Neural progenitor cell (in vitro differentiated cells): ENCODE measurements at regions not wholly inside any gene's neighbourhood (a gene's known extent, or its start where the extent isn't known, plus 50 kb on each side); places are given as distances from the start of the nearest gene placed in this dataset.

Source experiments
- DNase-seq: peaks from one replicate; pipeline ENCODE4 v3.0.0-alpha.2; 2016; ENCODE audit warnings: low spot score
- H2AFZ ChIP-seq: fragments of 200-600 bp; sonication (generic); replicated peaks from 2 replicates; pipeline ENCODE4 v1.6.1; 2016; ENCODE audit warnings: antibody characterized with exemption
- H3F3A ChIP-seq: fragments of 200-600 bp; sonication (generic); 2 replicates; pipeline ENCODE4 v1.6.1; 2016; ENCODE audit warnings: antibody characterized with exemption, low read depth
- H3K27ac ChIP-seq: fragments of 200-600 bp; sonication (generic); 2 replicates; pipeline ENCODE4 v1.5.1; 2016; ENCODE audit warnings: mild to moderate bottlenecking
- H3K27me3 ChIP-seq: fragments of 200-600 bp; sonication (generic); 2 replicates; pipeline ENCODE4 v1.6.1; 2016; ENCODE audit warnings: mild to moderate bottlenecking, moderate library complexity
- H3K36me3 ChIP-seq: fragments of 200-600 bp; sonication (generic); 2 replicates; pipeline ENCODE4 v1.5.1; 2016
- H3K4me1 ChIP-seq: fragments of 200-600 bp; sonication (generic); 2 replicates; pipeline ENCODE4 v1.6.1; 2016; ENCODE audit warnings: mixed run types
- H3K4me2 ChIP-seq: fragments of 200-600 bp; sonication (generic); 2 replicates; pipeline ENCODE4 v1.6.1; 2016
- H3K4me3 ChIP-seq: fragments of 200-600 bp; sonication (generic); 2 replicates; pipeline ENCODE4 v1.5.1; 2016
- H3K79me2 ChIP-seq: fragments of 200-600 bp; sonication (generic); 2 replicates; pipeline ENCODE4 v1.6.1; 2016; ENCODE audit warnings: low read depth
- H3K9ac ChIP-seq: fragments of 200-600 bp; sonication (generic); 2 replicates; pipeline ENCODE4 v1.6.1; 2016
- H3K9me3 ChIP-seq: fragments of 200-600 bp; sonication (generic); 2 replicates; pipeline ENCODE4 v1.5.1; 2016; ENCODE audit warnings: low read depth
- H4K20me1 ChIP-seq: fragments of 200-600 bp; sonication (generic); 2 replicates; pipeline ENCODE4 v1.6.1; 2016; ENCODE audit warnings: low read depth
- H3K27ac Mint-ChIP-seq: 3 replicates; pipeline ENCODE4 v1.8.0; 2021; ENCODE audit warnings: mixed read lengths
- H3K27me3 Mint-ChIP-seq: 2 replicates; pipeline ENCODE4 v1.8.0; 2022; ENCODE audit warnings: low read depth, mild to moderate bottlenecking, inconsistent platforms, moderate library complexity, mixed read lengths; ENCODE audit not compliant: insufficient read depth
- H3K36me3 Mint-ChIP-seq: 3 replicates; pipeline ENCODE4 v1.8.0; 2021; ENCODE audit warnings: mixed read lengths
- H3K4me1 Mint-ChIP-seq: 3 replicates; pipeline ENCODE4 v1.8.0; 2021; ENCODE audit warnings: mixed read lengths
- H3K4me3 Mint-ChIP-seq: 3 replicates; pipeline ENCODE4 v1.8.0; 2021; ENCODE audit warnings: mild to moderate bottlenecking, moderate library complexity, mixed read lengths
- H3K9me3 Mint-ChIP-seq: 3 replicates; pipeline ENCODE4 v1.8.0; 2020; ENCODE audit warnings: mixed read lengths
- EZH2 ChIP-seq: fragments of 200-600 bp; sonication (generic); IDR thresholded peaks from 2 replicates; pipeline ENCODE4 v1.6.1; 2017; ENCODE audit warnings: antibody characterized with exemption, mild to moderate bottlenecking, moderate library complexity
- EZH2phosphoT487 ChIP-seq: fragments of 200-600 bp; sonication (generic); IDR thresholded peaks from 2 replicates; pipeline ENCODE4 v1.6.1; 2017; ENCODE audit warnings: antibody characterized with exemption
- TF ChIP-seq, protein P1 (sequence below): fragments of 200-600 bp; sonication (generic); IDR thresholded peaks from 2 replicates; pipeline ENCODE4 v1.5.1; 2017; ENCODE audit warnings: antibody characterized with exemption, mild to moderate bottlenecking

GRCh38 chr4:159979351-159979750 is 876.5 kb downstream of the RAPGEF2 start:
- Mint-ChIP-seq H3K9me3 (peaks cover 4% of the 10 kb centered on the region), H3K4me1 (peaks cover 17% of the 10 kb centered on the region)
- TF ChIP-seq EZH2phosphoT487: no peak
- TF ChIP-seq, protein P1, sequence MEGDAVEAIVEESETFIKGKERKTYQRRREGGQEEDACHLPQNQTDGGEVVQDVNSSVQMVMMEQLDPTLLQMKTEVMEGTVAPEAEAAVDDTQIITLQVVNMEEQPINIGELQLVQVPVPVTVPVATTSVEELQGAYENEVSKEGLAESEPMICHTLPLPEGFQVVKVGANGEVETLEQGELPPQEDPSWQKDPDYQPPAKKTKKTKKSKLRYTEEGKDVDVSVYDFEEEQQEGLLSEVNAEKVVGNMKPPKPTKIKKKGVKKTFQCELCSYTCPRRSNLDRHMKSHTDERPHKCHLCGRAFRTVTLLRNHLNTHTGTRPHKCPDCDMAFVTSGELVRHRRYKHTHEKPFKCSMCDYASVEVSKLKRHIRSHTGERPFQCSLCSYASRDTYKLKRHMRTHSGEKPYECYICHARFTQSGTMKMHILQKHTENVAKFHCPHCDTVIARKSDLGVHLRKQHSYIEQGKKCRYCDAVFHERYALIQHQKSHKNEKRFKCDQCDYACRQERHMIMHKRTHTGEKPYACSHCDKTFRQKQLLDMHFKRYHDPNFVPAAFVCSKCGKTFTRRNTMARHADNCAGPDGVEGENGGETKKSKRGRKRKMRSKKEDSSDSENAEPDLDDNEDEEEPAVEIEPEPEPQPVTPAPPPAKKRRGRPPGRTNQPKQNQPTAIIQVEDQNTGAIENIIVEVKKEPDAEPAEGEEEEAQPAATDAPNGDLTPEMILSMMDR: no peak
- no peak for TF ChIP-seq EZH2

GRCh38 chr4:159979953-159980352 is 877.1 kb downstream of the RAPGEF2 start:
- H2AFZ ChIP-seq: no peak overlapping the region
- no peak for DNase-seq
- Mint-ChIP-seq H3K27ac (no peak overlapping the region), H3K4me3 (no peak overlapping the region), H3K27me3 (peaks cover 2% of the 10 kb centered on the region), H3K4me1 (peaks cover 17% of the 10 kb centered on the region), H3K9me3 (peaks cover 4% of the 10 kb centered on the region), H3K36me3 (no peaks in the 10 kb centered on the region)
- no peaks in the 10 kb centered on the region for H3K4me1 ChIP-seq
- no peak overlapping the region for H3K9ac ChIP-seq
- TF ChIP-seq, protein P1: no peak
- no peak overlapping the region for H3K4me2 ChIP-seq
- H3K4me3 ChIP-seq: no peak overlapping the region
- H3F3A ChIP-seq: no peaks in the 10 kb centered on the region
- H3K36me3 ChIP-seq: no peaks in the 10 kb centered on the region
- no peaks in the 10 kb centered on the region for H3K9me3 ChIP-seq
- H3K27me3 ChIP-seq: no peaks in the 10 kb centered on the region
- H3K27ac ChIP-seq: no peak overlapping the region
- H3K79me2 ChIP-seq: no peaks in the 10 kb centered on the region
- no peaks in the 10 kb centered on the region for H4K20me1 ChIP-seq

More at GRCh38 chr4:159979351-159979750, 876.5 kb downstream of the RAPGEF2 start:
- Histone ChIP-seq H3K36me3 (no peaks in the 10 kb centered on the region), H3K4me1 (no peaks in the 10 kb centered on the region), H3K9ac (no peak overlapping the region), H3K4me2 (no peak overlapping the region), H3K27me3 (no peaks in the 10 kb centered on the region), H3K27ac (no peak overlapping the region), H3K4me3 (no peak overlapping the region), H4K20me1 (no peaks in the 10 kb centered on the region), H3F3A (no peaks in the 10 kb centered on the region), H2AFZ (no peak overlapping the region), H3K79me2 (no peaks in the 10 kb centered on the region), H3K9me3 (no peaks in the 10 kb centered on the region)
- H3K27ac Mint-ChIP-seq: no peak overlapping the region
- H3K4me3 Mint-ChIP-seq: no peak overlapping the region
- H3K36me3 Mint-ChIP-seq: no peaks in the 10 kb centered on the region
- peaks cover 2% of the 10 kb centered on the region for H3K27me3 Mint-ChIP-seq
- no peak for DNase-seq

DNA sequence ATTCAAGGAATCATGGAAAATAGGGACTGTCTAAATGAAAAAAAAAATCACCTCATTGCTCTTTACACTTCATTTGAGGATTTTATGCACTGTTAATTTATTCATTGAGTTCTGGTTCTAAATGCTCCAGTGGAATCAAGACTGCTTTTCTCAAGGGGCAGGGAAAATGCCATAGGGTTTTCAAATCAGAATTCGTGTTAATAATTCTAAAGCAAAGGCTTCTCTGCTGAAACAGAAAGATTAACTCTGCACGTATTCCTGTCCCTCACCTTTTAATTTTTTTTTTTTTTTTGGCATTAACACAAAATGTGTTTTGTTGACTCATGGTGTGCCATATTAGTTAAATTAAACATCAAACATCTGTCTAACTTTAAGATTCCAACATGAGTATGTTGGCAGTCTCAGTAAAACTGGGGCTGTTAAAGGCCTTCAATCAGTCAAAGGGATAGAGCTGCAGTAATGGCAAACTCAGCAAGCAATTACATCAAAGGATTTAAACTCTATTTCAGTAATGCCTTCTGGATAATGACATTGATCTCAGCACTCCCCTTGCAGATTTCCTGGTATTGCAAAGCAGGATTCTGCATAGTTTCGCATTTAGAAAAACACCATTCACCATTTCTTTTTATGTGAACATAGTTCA is 878.1 kb downstream of the RAPGEF2 start:
- Histone ChIP-seq H3F3A (no peaks in the 10 kb centered on the region), H3K4me1 (no peaks in the 10 kb centered on the region), H3K9ac (no peak overlapping the region), H3K36me3 (no peaks in the 10 kb centered on the region), H3K79me2 (no peaks in the 10 kb centered on the region), H3K27ac (no peak overlapping the region), H3K4me3 (no peak overlapping the region), H4K20me1 (no peaks in the 10 kb centered on the region), H3K27me3 (no peaks in the 10 kb centered on the region), H2AFZ (no peak overlapping the region), H3K4me2 (no peak overlapping the region), H3K9me3 (no peaks in the 10 kb centered on the region)
- Mint-ChIP-seq H3K27me3 (peaks cover 2% of the 10 kb centered on the region), H3K4me3 (no peak overlapping the region), H3K27ac (no peak overlapping the region), H3K36me3 (no peaks in the 10 kb centered on the region), H3K4me1 (peaks cover 17% of the 10 kb centered on the region), H3K9me3 (peaks cover 4% of the 10 kb centered on the region)
- no peak for DNase-seq
- TF ChIP-seq EZH2 (no peak), EZH2phosphoT487 (no peak)
- TF ChIP-seq, protein P1: no peak
